ENCODE measurements at regions not wholly inside any gene's neighbourhood (a gene's known extent, or its start where the extent isn't known, plus 50 kb on each side); places are given as distances from the start of the nearest gene placed in this dataset.
A peak's percentile ranks its signal among the peaks of the same experiment; 100 is the strongest.

GRCh38 chr2:59301466-59302402, 1060.6 kb upstream of the FANCL start:
- Histone ChIP-seq H3K27ac (ENCODE audit: low read depth, low read length) (no peak overlapping the region), H3K36me3 (ENCODE audit: control insufficient read depth, insufficient read depth, low read length) (no peaks in the 10 kb centered on the region), H3K27me3 (ENCODE audit: control insufficient read depth, insufficient read depth, low read length, poor library complexity, severe bottlenecking) (no peaks in the 10 kb centered on the region), H3K4me3 (ENCODE audit: low read length) (no peak overlapping the region), H3K9ac (ENCODE audit: extremely low read depth, low read length, poor library complexity, severe bottlenecking) (no peak overlapping the region), H3K4me1 (ENCODE audit: control insufficient read depth, insufficient read depth, low read length) (no peaks in the 10 kb centered on the region), H3K9me3 (ENCODE audit: control insufficient read depth, low read length) (no peaks in the 10 kb centered on the region)
- Mint-ChIP-seq H3K27ac (no peak overlapping the region), H3K4me3 (no peak overlapping the region), H3K9me3 (no peaks in the 10 kb centered on the region), H3K4me1 (peaks cover 10% of the 10 kb centered on the region), H3K27me3 (ENCODE audit: insufficient read depth) (no peaks in the 10 kb centered on the region), H3K36me3 (ENCODE audit: low read depth) (no peaks in the 10 kb centered on the region)
- peak; percentile 84 for TF ChIP-seq CTCF (conservative IDR thresholded peaks at IDR 0.05)
- WGBS, 2 experiments (ENCODE audit: insufficient coverage in 1 of 2, insufficient read length in 1 of 2), result 61 to 66% methylated on average over 8 to 12 of the region's 14 CpGs
- peak; percentile 85 for DNase-seq

GRCh38 chr2:59297816-59298215, 1056.7 kb upstream of the FANCL start:
- H3K36me3 Mint-ChIP-seq (ENCODE audit: low read depth), result no peaks in the 10 kb centered on the region
- no peaks in the 10 kb centered on the region for H3K27me3 Mint-ChIP-seq (ENCODE audit: insufficient read depth)

GRCh38 chr2:59296279-59296678, 1055.2 kb upstream of the FANCL start:
- H3K4me1 Mint-ChIP-seq, result peaks cover 22% of the 10 kb centered on the region
- no peak overlapping the region for H3K27ac Mint-ChIP-seq
- H3K9me3 Mint-ChIP-seq, result no peaks in the 10 kb centered on the region
- Histone ChIP-seq H3K9me3 (ENCODE audit: control insufficient read depth, low read length) (no peaks in the 10 kb centered on the region), H3K4me1 (ENCODE audit: control insufficient read depth, insufficient read depth, low read length) (no peaks in the 10 kb centered on the region), H3K4me3 (ENCODE audit: low read length) (no peak overlapping the region), H3K27ac (ENCODE audit: low read depth, low read length) (no peak overlapping the region), H3K9ac (ENCODE audit: extremely low read depth, low read length, poor library complexity, severe bottlenecking) (no peak overlapping the region), H3K36me3 (ENCODE audit: control insufficient read depth, insufficient read depth, low read length) (no peaks in the 10 kb centered on the region), H3K27me3 (ENCODE audit: control insufficient read depth, insufficient read depth, low read length, poor library complexity, severe bottlenecking) (no peaks in the 10 kb centered on the region)
- H3K36me3 Mint-ChIP-seq (ENCODE audit: low read depth), result no peaks in the 10 kb centered on the region
- H3K27me3 Mint-ChIP-seq (ENCODE audit: insufficient read depth), result no peaks in the 10 kb centered on the region
- H3K4me3 Mint-ChIP-seq, result no peak overlapping the region
- DNase-seq, result no peak
- no peak for TF ChIP-seq CTCF (conservative IDR thresholded peaks at IDR 0.05)
- 80 to 87% methylated on average over 2 of the region's 2 CpGs for WGBS, 2 experiments (ENCODE audit: insufficient coverage in 1 of 2, insufficient read length in 1 of 2)

More at GRCh38 chr2:59297816-59298215, 1056.7 kb upstream of the FANCL start:
- no peak for TF ChIP-seq CTCF (conservative IDR thresholded peaks at IDR 0.05)
- Histone ChIP-seq H3K9ac (ENCODE audit: extremely low read depth, low read length, poor library complexity, severe bottlenecking) (no peak overlapping the region), H3K9me3 (ENCODE audit: control insufficient read depth, low read length) (no peaks in the 10 kb centered on the region), H3K27me3 (ENCODE audit: control insufficient read depth, insufficient read depth, low read length, poor library complexity, severe bottlenecking) (no peaks in the 10 kb centered on the region), H3K36me3 (ENCODE audit: control insufficient read depth, insufficient read depth, low read length) (no peaks in the 10 kb centered on the region), H3K4me3 (ENCODE audit: low read length) (no peak overlapping the region), H3K4me1 (ENCODE audit: control insufficient read depth, insufficient read depth, low read length) (no peaks in the 10 kb centered on the region), H3K27ac (ENCODE audit: low read depth, low read length) (no peak overlapping the region)
- Mint-ChIP-seq H3K27ac (no peak overlapping the region), H3K4me3 (no peak overlapping the region), H3K9me3 (no peaks in the 10 kb centered on the region), H3K4me1 (peaks cover 22% of the 10 kb centered on the region)
- 74 to 92% methylated on average over 2 of the region's 2 CpGs for WGBS, 2 experiments (ENCODE audit: insufficient coverage in 1 of 2, insufficient read length in 1 of 2)
- DNase-seq, result peak; percentile 59

Measured in endodermal cell (in vitro differentiated cells).